Glutamatergic neuron (in vitro differentiated cells): ENCODE measurements at regions not wholly inside any gene's neighbourhood (a gene's known extent, or its start where the extent isn't known, plus 50 kb on each side); places are given as distances from the start of the nearest gene placed in this dataset.

Experiments used
- DNase-seq: peaks from one replicate; pipeline ENCODE4 v3.0.0; 2022
- H3K27ac Mint-ChIP-seq: one replicate; pipeline ENCODE4 v1.8.0; 2020; ENCODE audit warnings: mild to moderate bottlenecking, mixed read lengths, inconsistent platforms; ENCODE audit not compliant: unreplicated experiment
- H3K27me3 Mint-ChIP-seq: one replicate; pipeline ENCODE4 v1.8.0; 2020; ENCODE audit warnings: mild to moderate bottlenecking, moderate library complexity, mixed read lengths, inconsistent platforms; ENCODE audit not compliant: unreplicated experiment
- H3K36me3 Mint-ChIP-seq: one replicate; pipeline ENCODE4 v1.8.0; 2020; ENCODE audit warnings: mild to moderate bottlenecking, mixed read lengths, inconsistent platforms; ENCODE audit not compliant: unreplicated experiment
- H3K4me1 Mint-ChIP-seq: one replicate; pipeline ENCODE4 v1.8.0; 2020; ENCODE audit warnings: mild to moderate bottlenecking, low read depth, mixed read lengths, inconsistent platforms; ENCODE audit not compliant: unreplicated experiment
- H3K4me3 Mint-ChIP-seq: one replicate; pipeline ENCODE4 v1.8.0; 2020; ENCODE audit warnings: mild to moderate bottlenecking, mixed read lengths, inconsistent platforms; ENCODE audit not compliant: unreplicated experiment
- H3K9me3 Mint-ChIP-seq: one replicate; pipeline ENCODE4 v1.8.0; 2020; ENCODE audit warnings: mild to moderate bottlenecking, moderate library complexity, mixed read lengths, inconsistent platforms; ENCODE audit not compliant: unreplicated experiment
- TF ChIP-seq, protein P1 (sequence below): fragments of 200-600 bp; sonication (generic); IDR thresholded peaks from one replicate; pipeline ENCODE4 v1.5.0; 2021; ENCODE audit not compliant: partially characterized antibody, unreplicated experiment

DNA sequence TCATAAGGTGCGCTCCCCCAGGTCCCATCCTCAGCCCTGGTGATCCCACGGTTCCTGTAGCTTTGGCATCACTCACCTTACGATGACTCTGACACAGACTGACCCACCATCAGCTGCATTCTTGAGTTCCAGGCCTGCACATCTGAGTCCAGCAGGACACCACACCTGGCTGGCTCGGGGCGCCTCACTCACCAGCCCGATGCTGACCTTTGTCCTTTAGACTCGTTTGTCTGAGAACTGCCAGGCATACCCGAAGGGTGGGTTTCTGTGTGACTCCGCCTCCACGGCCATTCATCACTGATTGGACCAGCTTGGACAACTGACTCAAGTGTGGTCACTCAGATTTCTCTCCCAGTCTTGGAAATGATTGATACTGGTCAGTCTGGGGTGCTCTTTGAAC is 129.4 kb upstream of the CSF3R start:
- H3K9me3 Mint-ChIP-seq, result no peaks in the 10 kb centered on the region
- no peaks in the 10 kb centered on the region for H3K27me3 Mint-ChIP-seq
- no peak overlapping the region for H3K4me3 Mint-ChIP-seq
- TF ChIP-seq, protein P1, sequence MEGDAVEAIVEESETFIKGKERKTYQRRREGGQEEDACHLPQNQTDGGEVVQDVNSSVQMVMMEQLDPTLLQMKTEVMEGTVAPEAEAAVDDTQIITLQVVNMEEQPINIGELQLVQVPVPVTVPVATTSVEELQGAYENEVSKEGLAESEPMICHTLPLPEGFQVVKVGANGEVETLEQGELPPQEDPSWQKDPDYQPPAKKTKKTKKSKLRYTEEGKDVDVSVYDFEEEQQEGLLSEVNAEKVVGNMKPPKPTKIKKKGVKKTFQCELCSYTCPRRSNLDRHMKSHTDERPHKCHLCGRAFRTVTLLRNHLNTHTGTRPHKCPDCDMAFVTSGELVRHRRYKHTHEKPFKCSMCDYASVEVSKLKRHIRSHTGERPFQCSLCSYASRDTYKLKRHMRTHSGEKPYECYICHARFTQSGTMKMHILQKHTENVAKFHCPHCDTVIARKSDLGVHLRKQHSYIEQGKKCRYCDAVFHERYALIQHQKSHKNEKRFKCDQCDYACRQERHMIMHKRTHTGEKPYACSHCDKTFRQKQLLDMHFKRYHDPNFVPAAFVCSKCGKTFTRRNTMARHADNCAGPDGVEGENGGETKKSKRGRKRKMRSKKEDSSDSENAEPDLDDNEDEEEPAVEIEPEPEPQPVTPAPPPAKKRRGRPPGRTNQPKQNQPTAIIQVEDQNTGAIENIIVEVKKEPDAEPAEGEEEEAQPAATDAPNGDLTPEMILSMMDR, result no peak
- no peak overlapping the region for H3K27ac Mint-ChIP-seq
- no peak for DNase-seq
- H3K4me1 Mint-ChIP-seq, result peaks cover 3% of the 10 kb centered on the region
- no peaks in the 10 kb centered on the region for H3K36me3 Mint-ChIP-seq

DNA sequence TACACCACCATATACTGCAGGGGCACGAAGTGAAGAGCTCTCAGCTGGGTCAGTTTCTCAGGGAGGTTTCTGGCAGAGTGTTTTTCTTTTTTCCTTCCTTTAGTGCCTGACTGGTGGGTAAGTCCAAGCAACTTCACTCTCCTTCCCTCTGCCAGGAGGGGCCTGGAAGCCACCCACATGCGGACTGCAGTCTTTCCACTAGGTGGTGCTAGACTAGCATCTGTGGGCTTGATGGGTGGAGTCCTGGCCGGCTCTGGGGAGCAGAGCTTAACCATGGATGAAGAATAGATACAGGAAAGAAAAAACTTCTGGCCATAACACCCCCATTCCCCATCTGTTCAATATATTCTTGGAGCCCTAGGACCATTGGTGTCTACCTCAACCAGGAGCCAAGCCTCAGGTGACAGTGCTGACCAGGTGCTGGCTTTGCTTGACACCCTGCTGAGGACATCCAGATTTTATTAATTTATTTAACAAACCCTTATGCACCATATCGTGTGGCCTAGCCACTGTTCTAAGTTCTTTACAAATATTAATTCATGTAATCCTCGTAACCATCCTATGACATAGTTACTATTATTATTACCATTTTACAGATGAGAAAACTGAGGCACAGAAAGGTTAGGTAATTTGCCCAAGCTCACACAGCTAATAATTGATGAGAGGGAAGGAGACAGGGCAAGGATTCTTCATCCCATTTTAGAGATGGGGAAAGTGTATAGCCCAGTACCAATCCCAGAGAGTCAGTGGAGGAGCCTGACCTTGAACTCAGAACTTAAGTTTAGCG is 126.7 kb upstream of the CSF3R start:
- Mint-ChIP-seq H3K27ac (no peak overlapping the region), H3K9me3 (no peaks in the 10 kb centered on the region), H3K4me3 (no peak overlapping the region), H3K36me3 (no peaks in the 10 kb centered on the region), H3K4me1 (peaks cover 21% of the 10 kb centered on the region), H3K27me3 (no peaks in the 10 kb centered on the region)
- DNase-seq, result peak; percentile 83
- TF ChIP-seq, protein P1, result peak; percentile 86

DNA sequence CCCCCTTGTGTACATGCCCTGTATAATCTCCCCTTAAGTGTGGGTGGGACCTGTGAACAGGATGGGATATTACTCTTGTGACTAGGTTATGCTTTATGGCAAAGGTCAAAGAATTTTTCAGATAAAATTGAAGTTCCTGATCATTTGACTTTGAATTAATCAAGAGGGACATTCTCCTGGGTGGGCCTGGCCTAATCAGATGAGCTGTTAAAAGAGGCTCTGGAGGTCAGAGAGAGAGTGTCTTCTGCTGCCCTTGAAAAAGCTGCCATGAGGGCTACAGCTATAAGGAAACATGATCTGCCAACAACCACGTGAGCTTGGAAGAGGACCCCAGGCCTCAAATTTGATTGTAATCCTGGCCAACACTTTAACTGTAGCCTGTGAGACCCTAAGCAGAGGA is 125.6 kb upstream of the CSF3R start:
- H3K4me1 Mint-ChIP-seq, result peaks cover 21% of the 10 kb centered on the region
- H3K9me3 Mint-ChIP-seq, result no peaks in the 10 kb centered on the region
- no peak overlapping the region for H3K27ac Mint-ChIP-seq
- no peaks in the 10 kb centered on the region for H3K27me3 Mint-ChIP-seq
- no peak for DNase-seq
- no peak overlapping the region for H3K4me3 Mint-ChIP-seq
- no peaks in the 10 kb centered on the region for H3K36me3 Mint-ChIP-seq
- TF ChIP-seq, protein P1, result no peak

DNA sequence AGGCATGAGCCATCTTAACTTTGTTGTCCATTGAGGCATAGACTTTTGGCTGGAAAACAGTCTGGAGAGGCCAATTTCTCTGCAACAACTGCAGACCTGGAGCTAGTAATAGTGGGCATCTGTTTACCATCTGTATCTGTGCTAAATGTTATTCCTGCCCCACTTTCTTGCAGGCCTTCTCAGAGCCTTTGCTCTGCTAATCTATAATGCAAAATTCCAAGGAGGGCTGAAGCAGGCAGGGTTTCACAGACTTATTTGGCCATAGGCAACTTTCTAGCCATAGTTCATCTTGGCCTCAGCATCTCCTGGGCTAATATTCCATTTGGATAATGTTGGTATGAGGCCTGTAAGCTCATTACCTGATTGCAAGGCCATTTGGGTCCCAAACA is 124.5 kb upstream of the CSF3R start:
- H3K4me1 Mint-ChIP-seq, result peaks cover 21% of the 10 kb centered on the region
- no peaks in the 10 kb centered on the region for H3K27me3 Mint-ChIP-seq
- TF ChIP-seq, protein P1, result no peak
- H3K9me3 Mint-ChIP-seq, result peaks cover 2% of the 10 kb centered on the region
- H3K27ac Mint-ChIP-seq, result no peak overlapping the region
- H3K36me3 Mint-ChIP-seq, result peaks cover 4% of the 10 kb centered on the region
- no peak overlapping the region for H3K4me3 Mint-ChIP-seq
- no peak for DNase-seq

DNA sequence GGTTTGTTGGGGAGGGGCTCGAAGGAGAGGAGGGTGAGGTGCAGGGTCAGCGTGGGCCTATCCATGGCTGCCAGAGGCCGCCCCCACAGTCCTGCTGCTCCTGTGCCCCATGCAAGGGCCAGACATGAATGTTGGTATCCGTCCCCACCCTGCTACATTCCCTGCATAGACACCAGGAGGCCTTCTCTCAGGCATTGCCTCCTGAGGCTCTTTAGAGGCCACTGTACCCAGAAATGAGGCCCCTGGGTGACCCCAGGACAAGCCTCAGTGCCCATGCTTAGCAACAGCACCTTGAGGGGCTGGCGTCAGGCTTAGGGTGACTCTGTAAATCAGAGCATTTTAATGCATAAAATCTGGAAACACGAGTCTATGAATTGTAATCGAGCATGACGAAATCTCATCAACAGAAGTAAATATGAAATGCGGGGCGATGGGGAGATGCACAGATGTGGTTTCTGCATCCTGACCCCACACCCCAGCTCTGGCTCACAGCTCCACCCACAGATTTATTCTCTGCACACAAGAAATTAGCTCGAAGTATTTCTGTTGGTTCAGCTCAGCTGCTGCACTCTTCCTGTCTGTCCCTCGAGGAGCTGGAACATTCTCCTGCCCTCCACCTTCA is 124.0 kb upstream of the CSF3R start:
- Mint-ChIP-seq H3K27me3 (no peaks in the 10 kb centered on the region), H3K9me3 (peaks cover 2% of the 10 kb centered on the region)
- no peak for DNase-seq

More for the DNA sequence above, 124.0 kb upstream of the CSF3R start:
- Mint-ChIP-seq H3K36me3 (peaks cover 4% of the 10 kb centered on the region), H3K4me1 (peaks cover 21% of the 10 kb centered on the region), H3K27ac (no peak overlapping the region), H3K4me3 (no peak overlapping the region)
- TF ChIP-seq, protein P1, result no peak
